Sigmoid colon (tissue), 4 donors: ENCODE measurements at regions not wholly inside any gene's neighbourhood (a gene's known extent, or its start where the extent isn't known, plus 50 kb on each side); places are given as distances from the start of the nearest gene placed in this dataset.

Source experiments
- CTCF ChIP-seq, 4 experiments: fragments of 450-650 bp in 3 of 4; fragments of 200-600 bp in 1 of 4; IDR thresholded peaks; one replicate each; pipeline ENCODE4 v1.5.1; 2016 to 2019; ENCODE audit warnings: antibody characterized with exemption in 4 of 4, mild to moderate bottlenecking in 3 of 4, moderate library complexity in 2 of 4
- EP300 ChIP-seq, 4 donors: sonication (generic); formaldehyde crosslinking; IDR thresholded peaks; one replicate each; pipeline ENCODE4 v1.6.1; 2017; ENCODE audit warnings: antibody characterized with exemption in 4 of 4
- POLR2AphosphoS5 ChIP-seq, 4 donors: sonication (generic); formaldehyde crosslinking; IDR thresholded peaks; one replicate each; pipeline ENCODE4 v1.6.1; 2017; ENCODE audit warnings: antibody characterized with exemption in 4 of 4

- TF ChIP-seq CTCF (IDR thresholded peaks at IDR 0.05) (no peak), EP300 (IDR thresholded peaks at IDR 0.05) (no peak), POLR2AphosphoS5 (IDR thresholded peaks at IDR 0.05) (no peak)
Measured at GRCh38 chr5:56732121-56732520, 83.2 kb upstream of the MAP3K1 start.
